ENCODE measurements at regions not wholly inside any gene's neighbourhood (a gene's known extent, or its start where the extent isn't known, plus 50 kb on each side); places are given as distances from the start of the nearest gene placed in this dataset.
"Not testable (repeated sequence)": the region's sequence is repeated elsewhere in the genome, so short reads cannot be mapped to it uniquely, and the experiment has no call there.

- DNase-seq (ENCODE audit: low spot score) = no peak
Observed at GRCh38 chr5:174483411-174483810, 241.0 kb upstream of the MSX2 start.

- DNase-seq (ENCODE audit: low spot score) = no peak
Observed at GRCh38 chr5:174489215-174489614, 235.2 kb upstream of the MSX2 start.

- DNase-seq (ENCODE audit: low spot score) = no peak
Observed at GRCh38 chr5:174489920-174490597, 234.3 kb upstream of the MSX2 start.

DNA sequence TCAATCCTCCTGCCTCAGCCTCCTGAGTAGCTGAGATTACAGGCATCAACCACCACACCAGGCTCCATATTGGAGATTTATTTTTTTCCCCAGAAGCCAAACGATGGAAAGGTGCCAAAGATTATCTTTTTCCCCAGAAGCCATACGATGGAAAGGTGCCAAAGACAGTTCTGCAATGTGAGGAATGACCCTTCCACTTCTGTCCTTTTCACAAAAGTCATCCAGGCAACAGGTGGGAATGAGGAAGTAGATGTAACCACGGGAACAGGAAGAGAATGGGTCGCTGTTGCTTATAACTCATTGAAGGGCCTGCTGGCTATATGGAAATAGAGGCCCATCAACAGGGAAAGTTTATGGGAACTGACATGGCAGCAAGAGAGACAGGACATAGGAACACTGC is 233.7 kb upstream of the MSX2 start:
- no peak for DNase-seq (ENCODE audit: low spot score)

DNA sequence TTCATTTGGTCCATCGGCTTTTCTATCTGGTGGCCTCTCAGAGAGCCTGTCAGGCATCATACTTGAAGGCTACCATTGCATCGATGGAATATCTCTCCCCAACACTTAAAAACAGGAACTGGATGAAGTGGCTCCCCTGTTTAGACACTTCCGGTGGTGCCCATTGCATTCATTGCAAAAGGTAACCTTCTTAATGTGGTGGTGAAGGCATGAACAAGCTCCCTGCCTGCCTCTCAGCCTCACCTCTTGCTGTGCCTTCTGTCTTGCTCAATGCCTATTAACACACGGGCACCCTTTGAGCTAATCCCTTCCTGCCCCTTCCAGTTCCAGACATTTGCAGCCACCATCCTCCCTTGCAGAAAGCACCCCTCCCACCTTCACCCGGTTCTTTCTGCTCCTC is 233.1 kb upstream of the MSX2 start:
- no peak for DNase-seq (ENCODE audit: low spot score)

GRCh38 chr5:174491761-174492350 is 232.5 kb upstream of the MSX2 start:
- DNase-seq (ENCODE audit: low spot score) = no peak

- DNase-seq (ENCODE audit: low spot score) = peak; percentile 14
Observed at GRCh38 chr5:174493530-174493929, 230.9 kb upstream of the MSX2 start.

DNA sequence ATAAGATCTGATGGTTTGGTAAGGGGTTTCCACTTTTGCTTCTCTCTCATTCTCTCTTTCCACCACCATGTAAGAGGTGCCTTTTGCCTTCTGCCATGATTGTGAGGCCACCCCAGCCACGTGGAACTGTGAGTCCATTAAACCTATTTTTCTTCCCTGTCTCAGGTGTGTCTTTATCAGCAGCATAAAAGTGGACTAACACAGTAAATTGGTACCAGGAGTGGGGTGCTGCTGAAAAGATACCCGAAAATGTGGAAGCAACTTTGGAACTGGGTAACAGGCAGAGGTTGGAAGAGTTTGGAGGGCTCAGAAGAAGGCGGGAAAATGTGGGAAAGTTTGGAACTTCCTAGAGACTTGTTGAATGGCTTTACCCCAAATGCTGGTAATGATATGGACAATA is 226.4 kb upstream of the MSX2 start:
- DNase-seq (ENCODE audit: low spot score) = not testable (repeated sequence)

- not testable (repeated sequence) for DNase-seq (ENCODE audit: low spot score)
Observed at GRCh38 chr5:174498575-174498974, 225.8 kb upstream of the MSX2 start.

GRCh38 chr5:174500636-174501035 is 223.7 kb upstream of the MSX2 start:
- no peak for DNase-seq (ENCODE audit: low spot score)

DNA sequence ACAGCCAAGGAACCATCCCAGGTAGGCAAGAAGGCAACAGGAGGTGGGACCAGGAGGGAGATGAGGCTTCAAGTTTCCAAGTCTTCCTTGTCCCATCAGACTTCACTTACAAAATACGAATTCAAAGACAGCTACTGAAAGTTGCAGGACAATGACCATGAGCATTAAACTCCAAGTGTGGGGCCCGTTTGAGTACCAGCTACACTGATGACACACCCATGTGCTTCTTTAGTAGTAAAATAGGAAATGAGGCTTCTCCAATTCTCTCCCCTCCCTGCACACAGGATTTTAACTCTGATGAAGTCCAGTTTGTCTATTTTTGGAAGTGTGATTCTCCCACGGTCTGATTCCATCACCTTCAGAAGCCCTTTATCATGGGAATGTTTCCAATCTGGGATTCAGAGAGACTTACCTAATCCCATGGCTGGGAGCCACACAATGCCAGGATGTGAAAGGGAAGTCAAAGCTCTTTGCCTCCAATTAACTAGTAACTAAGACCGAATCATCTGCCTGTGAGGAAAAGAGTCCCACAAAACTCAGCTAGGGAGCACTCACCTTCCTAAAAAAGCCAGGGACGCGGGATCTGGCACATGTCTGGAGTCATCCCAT is 222.8 kb upstream of the MSX2 start:
- no peak for DNase-seq (ENCODE audit: low spot score)

- no peak for DNase-seq (ENCODE audit: low spot score)
Observed at GRCh38 chr5:174503086-174503460, 221.3 kb upstream of the MSX2 start.

- no peak for DNase-seq (ENCODE audit: low spot score)
Observed at GRCh38 chr5:174503461-174504265, 220.7 kb upstream of the MSX2 start.

DNA sequence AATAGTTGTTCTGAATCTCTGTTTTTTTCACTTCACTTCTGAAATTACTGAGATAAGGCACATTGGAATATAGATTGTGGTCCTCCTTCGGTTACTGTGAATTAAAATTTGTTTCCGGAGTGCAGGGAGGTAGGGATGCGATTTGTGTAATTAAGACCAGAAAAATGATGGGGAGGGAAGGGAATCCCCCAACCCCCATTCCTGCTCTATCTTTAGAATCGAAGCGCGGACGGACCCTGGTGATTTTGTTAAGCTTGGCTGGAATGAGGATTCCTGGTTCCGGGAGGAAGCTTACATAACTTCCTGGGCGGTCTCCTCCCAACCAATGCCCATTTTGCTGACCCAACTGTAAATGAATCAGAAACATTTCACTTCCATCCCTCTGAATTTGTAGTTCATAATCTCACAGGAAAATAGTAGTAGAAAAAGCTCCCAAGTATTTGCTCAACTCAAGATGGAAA is 220.1 kb upstream of the MSX2 start:
- no peak for DNase-seq (ENCODE audit: low spot score)

GRCh38 chr5:174505621-174506020 is 218.8 kb upstream of the MSX2 start:
- DNase-seq (ENCODE audit: low spot score) = no peak

DNA sequence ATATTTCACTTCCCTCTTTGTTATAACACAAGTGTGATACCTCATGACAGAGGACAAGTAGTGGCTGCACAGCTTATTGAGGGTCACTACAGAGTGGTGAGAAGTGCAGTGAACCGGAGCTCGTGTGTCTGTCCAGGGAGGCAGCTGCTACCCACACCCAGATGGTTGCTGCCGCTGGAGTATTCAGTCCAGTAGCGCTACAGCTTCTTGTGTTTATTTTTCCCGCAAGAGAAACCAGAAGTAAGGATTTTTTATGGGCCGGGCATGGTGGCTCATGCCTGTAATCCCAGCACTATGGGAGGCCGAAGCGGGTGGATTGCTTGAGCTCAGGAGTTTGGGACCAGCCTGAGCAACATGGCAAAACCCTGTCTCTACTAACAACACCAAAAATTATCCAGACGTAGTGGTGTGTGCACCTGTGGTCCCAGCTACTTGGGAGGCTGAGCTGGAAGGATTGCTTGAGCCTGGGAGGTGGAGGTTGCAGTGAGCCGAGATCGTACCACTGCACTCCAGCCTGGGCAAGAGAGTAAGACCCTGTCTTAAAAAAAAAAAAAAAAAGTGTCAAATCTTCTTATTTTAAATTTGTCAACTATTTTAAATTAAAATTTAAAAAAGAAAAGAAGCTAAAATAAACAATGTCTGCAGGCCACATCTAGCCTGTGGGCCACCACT is 213.5 kb upstream of the MSX2 start:
- not testable (repeated sequence) for DNase-seq (ENCODE audit: low spot score)

DNA sequence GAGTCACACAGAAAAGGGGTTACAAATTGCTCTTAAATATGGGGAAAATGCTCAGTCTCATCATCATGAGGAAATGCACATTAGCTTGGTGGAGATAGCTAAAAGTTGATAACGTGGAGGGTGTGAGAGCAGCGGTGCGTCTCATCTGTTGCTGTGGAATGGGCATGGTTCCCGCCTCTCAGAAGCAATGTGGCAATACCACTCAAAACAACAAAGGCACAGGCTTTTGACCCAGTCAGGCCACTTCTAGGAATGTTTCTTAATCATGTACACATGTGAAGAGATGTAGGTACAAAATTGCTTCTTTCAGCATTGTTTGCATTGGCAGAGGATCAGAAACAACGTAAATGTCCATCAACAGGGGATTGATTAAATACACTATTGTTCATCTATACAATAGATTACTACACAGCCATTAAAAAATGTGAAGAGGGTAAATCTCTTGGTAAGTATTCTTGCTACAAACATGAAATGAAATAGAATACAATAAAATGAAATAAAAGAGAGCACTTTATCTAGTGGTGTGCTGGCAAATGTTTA is 212.6 kb upstream of the MSX2 start:
- DNase-seq (ENCODE audit: low spot score) = no peak

GRCh38 chr5:174514325-174514724 is 210.1 kb upstream of the MSX2 start:
- no peak for DNase-seq (ENCODE audit: low spot score)

GRCh38 chr5:174514983-174515394 is 209.4 kb upstream of the MSX2 start:
- DNase-seq (ENCODE audit: low spot score) = no peak

GRCh38 chr5:174516741-174517140 is 207.6 kb upstream of the MSX2 start:
- DNase-seq (ENCODE audit: low spot score) = no peak

GRCh38 chr5:174518512-174518911 is 205.9 kb upstream of the MSX2 start:
- no peak for DNase-seq (ENCODE audit: low spot score)

Measured in SK-N-DZ (cell line).